ENCODE measurements at regions not wholly inside any gene's neighbourhood (a gene's known extent, or its start where the extent isn't known, plus 50 kb on each side); places are given as distances from the start of the nearest gene placed in this dataset.
"Not testable (repeated sequence)": the region's sequence is repeated elsewhere in the genome, so short reads cannot be mapped to it uniquely, and the experiment has no call there.

DNA sequence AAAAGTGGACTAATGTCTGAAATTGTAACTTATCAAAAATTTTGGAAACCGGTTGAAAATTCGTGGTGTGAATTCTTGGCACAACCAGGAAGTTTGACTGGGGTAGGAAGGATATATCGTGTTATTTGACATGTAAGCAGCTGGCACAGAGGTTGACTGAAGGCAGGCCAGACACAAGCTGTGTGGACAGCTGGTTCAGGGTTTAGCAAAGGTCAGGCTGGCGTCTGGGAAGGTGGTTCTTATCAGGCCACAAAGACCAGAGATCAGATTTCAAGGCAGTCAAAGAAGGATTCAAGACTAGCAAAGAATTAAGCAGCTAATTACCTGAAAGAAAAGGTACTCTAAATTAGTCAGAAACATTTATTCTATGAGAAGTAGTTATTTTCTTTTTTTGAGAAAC is 450.2 kb upstream of the MDGA2 start:
- no peaks in the 10 kb centered on the region for H3K36me3 Mint-ChIP-seq (ENCODE audit: low read depth)
- H3K4me1 Mint-ChIP-seq = no peaks in the 10 kb centered on the region
- ChIA-PET CTCF (no interaction called here), POLR2A (no interaction called here)
- ATAC-seq = no peak
- DNase-seq = no peak
- no peak overlapping the region for H3K4me3 Mint-ChIP-seq
- no peak overlapping the region for H3K27ac Mint-ChIP-seq
- intact Hi-C loops (cut with DNase I, micrococcal nuclease) = no loop called here
- no peaks in the 10 kb centered on the region for H3K27me3 Mint-ChIP-seq
- H3K9me3 Mint-ChIP-seq (ENCODE audit: low read depth) = no peaks in the 10 kb centered on the region

DNA sequence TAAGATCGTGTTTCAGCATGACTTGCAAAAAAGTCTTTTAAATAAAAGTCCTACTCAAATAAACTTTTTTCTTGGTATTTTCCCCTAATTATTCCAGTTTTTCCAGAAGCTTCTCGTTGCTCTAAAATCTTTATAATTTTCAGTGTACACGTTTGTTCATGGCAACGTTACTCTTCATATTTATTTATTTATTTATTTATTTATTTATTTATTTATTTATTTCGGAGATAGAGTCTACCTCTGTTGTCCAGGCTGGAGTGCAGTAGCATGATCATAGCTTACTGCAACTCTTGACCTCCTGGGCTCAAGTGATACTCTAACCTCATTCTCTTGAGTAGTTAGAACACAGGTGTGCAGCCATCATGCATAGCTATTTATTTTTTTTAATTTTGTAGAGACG is 438.3 kb upstream of the MDGA2 start:
- no peaks in the 10 kb centered on the region for H3K9me3 Mint-ChIP-seq (ENCODE audit: low read depth)
- DNase-seq = no peak
- ATAC-seq = no peak
- no peaks in the 10 kb centered on the region for H3K27me3 Mint-ChIP-seq
- no peaks in the 10 kb centered on the region for H3K4me1 Mint-ChIP-seq
- no peak overlapping the region for H3K27ac Mint-ChIP-seq
- intact Hi-C loops (cut with DNase I, micrococcal nuclease) = no loop called here
- no peaks in the 10 kb centered on the region for H3K36me3 Mint-ChIP-seq (ENCODE audit: low read depth)
- ChIA-PET CTCF (no interaction called here), POLR2A (no interaction called here)
- H3K4me3 Mint-ChIP-seq = no peak overlapping the region

DNA sequence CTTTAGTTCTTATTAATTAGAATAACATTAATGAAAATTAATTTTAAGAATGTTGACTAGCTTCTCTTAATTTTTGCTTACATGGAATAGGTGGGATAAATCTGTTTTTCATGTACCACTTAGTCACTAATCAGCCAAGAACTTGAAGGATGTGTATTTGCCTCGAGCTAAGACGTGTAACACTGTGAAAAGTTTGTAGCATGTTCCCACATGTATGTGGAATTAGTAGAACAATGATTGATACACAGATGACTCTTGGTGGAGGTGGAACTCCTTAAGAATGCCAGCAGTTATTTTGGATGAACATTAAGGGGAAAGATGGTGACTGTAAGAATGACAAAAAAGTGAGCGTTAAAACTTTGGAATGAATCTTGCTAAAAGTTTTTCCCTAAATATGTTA is 435.7 kb upstream of the MDGA2 start:
- no peak for ATAC-seq
- CTCF ChIA-PET = no interaction called here

DNA sequence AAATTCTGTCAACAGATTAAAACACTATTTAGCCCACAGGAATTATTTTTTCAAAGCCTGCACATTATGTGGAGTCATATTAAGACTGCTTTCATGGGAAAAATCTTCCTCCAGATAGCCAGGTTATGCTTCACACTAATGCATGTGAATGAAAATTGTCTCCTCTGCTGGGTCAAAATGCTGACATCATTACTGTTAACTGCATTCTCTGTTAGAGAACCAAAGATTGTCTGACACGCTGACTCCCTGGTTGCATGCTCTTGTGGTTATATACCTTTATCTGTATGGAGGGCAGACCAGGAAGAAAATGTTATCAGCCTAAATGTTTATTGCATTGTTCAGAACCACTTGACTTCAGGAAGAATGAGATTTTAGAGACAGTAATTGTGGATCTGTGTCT is 432.2 kb upstream of the MDGA2 start:
- intact Hi-C loops (cut with DNase I, micrococcal nuclease) = no loop called here
- ATAC-seq (no peak), DNase-seq (no peak)
- H3K27ac Mint-ChIP-seq = no peak overlapping the region
- POLR2A ChIA-PET = no interaction called here
- peaks cover 4% of the 10 kb centered on the region for H3K9me3 Mint-ChIP-seq (ENCODE audit: low read depth)
- H3K27me3 Mint-ChIP-seq = no peaks in the 10 kb centered on the region
- no peak overlapping the region for H3K4me3 Mint-ChIP-seq
- CTCF ChIA-PET = no interaction called here
- no peaks in the 10 kb centered on the region for H3K36me3 Mint-ChIP-seq (ENCODE audit: low read depth)
- no peaks in the 10 kb centered on the region for H3K4me1 Mint-ChIP-seq

More for the DNA sequence above, 435.7 kb upstream of the MDGA2 start:
- no peaks in the 10 kb centered on the region for H3K36me3 Mint-ChIP-seq (ENCODE audit: low read depth)
- H3K27me3 Mint-ChIP-seq = no peaks in the 10 kb centered on the region
- H3K27ac Mint-ChIP-seq = no peak overlapping the region
- no peaks in the 10 kb centered on the region for H3K9me3 Mint-ChIP-seq (ENCODE audit: low read depth)
- intact Hi-C loops (cut with DNase I, micrococcal nuclease) = no loop called here
- DNase-seq = no peak
- H3K4me3 Mint-ChIP-seq = no peak overlapping the region
- POLR2A ChIA-PET = no interaction called here
- H3K4me1 Mint-ChIP-seq = no peaks in the 10 kb centered on the region

DNA sequence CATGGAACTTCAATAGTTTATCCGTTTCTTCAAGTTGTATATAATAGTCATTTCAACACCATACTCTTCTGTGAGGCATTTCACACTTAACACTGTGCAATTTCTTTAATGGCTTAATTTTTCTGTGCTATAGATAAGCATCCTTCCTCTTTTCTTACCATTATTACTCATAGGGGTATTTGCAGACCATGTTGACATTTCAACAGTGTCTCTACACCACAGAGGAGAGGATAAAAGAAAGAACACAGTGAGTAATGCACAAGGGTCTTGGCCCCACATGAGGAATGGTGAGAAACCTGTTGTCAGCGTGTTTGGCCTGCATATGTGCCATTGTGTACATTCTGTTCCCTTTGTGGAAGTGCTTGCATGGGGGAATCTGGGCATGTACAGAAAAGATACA is 421.5 kb upstream of the MDGA2 start:
- H3K36me3 Mint-ChIP-seq (ENCODE audit: low read depth) = no peaks in the 10 kb centered on the region
- no peaks in the 10 kb centered on the region for H3K4me1 Mint-ChIP-seq
- DNase-seq (no peak), ATAC-seq (no peak)
- CTCF ChIA-PET = no interaction called here
- no peaks in the 10 kb centered on the region for H3K27me3 Mint-ChIP-seq
- H3K9me3 Mint-ChIP-seq (ENCODE audit: low read depth) = peaks cover 2% of the 10 kb centered on the region
- POLR2A ChIA-PET = no interaction called here
- no peak overlapping the region for H3K27ac Mint-ChIP-seq
- intact Hi-C loops (cut with DNase I, micrococcal nuclease) = no loop called here
- H3K4me3 Mint-ChIP-seq = no peak overlapping the region

DNA sequence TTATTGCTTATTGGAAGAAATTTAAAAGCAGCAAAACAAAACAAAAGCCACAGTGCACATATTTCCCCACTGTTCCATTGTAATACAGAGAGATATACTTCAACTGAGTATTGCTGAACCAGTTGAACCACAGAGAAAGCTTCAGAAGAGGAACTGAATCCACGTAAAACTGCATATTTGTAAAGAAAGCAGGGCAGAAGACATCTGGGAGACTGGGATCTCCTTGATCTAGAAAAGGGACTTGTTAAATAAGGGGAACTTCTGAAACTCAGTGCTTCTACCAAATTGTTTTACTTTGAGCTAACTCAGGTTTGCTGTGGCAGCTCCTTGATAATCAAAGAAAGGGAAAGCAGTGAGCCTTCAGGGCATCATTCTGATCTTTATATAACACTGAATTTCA is 411.1 kb upstream of the MDGA2 start:
- DNase-seq = no peak
- ChIA-PET POLR2A (no interaction called here), CTCF (no interaction called here)
- no peaks in the 10 kb centered on the region for H3K27me3 Mint-ChIP-seq
- H3K4me1 Mint-ChIP-seq = no peaks in the 10 kb centered on the region
- H3K27ac Mint-ChIP-seq = no peak overlapping the region
- no peak overlapping the region for H3K4me3 Mint-ChIP-seq
- intact Hi-C loops (cut with DNase I, micrococcal nuclease) = no loop called here
- H3K36me3 Mint-ChIP-seq (ENCODE audit: low read depth) = no peaks in the 10 kb centered on the region
- peaks cover 2% of the 10 kb centered on the region for H3K9me3 Mint-ChIP-seq (ENCODE audit: low read depth)
- ATAC-seq = no peak

DNA sequence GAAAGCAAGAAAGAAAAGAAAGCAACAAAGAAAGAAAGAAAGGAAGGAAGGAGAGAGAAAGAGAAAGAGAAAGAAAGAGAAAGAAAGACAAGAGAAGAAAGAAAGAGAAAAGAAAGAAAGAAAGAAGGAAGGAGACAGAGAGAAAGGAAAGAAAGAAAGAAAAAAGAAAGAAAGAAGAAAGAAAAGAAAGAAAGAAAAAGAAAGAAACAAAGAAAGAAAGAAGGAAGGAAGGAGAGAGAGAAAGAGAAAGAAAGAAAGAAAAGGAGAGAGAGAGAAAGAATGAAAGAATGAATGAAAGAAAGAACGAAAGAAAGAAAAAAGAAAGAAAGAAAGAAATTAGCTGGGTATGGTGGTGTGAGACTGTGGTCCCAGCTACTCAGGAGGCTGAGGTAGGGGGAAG is 400.1 kb upstream of the MDGA2 start:
- Mint-ChIP-seq H3K27ac (no peak overlapping the region), H3K4me3 (no peak overlapping the region), H3K27me3 (no peaks in the 10 kb centered on the region), H3K36me3 (ENCODE audit: low read depth) (no peaks in the 10 kb centered on the region), H3K9me3 (ENCODE audit: low read depth) (peaks cover 12% of the 10 kb centered on the region), H3K4me1 (no peaks in the 10 kb centered on the region)
- ChIA-PET CTCF (no interaction called here), POLR2A (no interaction called here)
- no peak for ATAC-seq
- no peak for DNase-seq
- intact Hi-C loops (cut with DNase I, micrococcal nuclease) = no loop called here

DNA sequence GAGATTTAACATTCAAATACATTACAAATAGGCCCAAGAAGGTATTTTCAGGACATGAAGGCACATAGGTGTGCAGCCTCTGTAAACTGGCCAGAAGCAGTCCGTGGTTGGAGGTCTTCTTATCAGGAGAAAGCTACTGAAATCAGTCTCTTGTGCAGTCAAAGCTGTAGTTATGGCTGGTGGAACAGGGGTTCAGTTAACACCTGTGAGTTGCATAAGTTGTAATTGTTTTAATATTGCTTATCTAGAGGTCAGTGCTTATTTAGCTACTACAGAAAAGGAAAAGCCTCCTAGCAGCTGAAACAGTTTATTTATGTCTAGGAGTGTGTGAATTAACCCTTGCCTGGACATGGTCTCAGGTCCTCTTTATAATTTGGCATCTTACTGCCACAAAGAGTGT is 377.6 kb upstream of the MDGA2 start:
- intact Hi-C loops (cut with DNase I, micrococcal nuclease) = no loop called here
- H3K27ac Mint-ChIP-seq = no peak overlapping the region
- DNase-seq (no peak), ATAC-seq (no peak)
- H3K36me3 Mint-ChIP-seq (ENCODE audit: low read depth) = no peaks in the 10 kb centered on the region
- peaks cover 9% of the 10 kb centered on the region for H3K9me3 Mint-ChIP-seq (ENCODE audit: low read depth)
- H3K27me3 Mint-ChIP-seq = no peaks in the 10 kb centered on the region
- CTCF ChIA-PET = interaction anchor here (1.4 kb wide), 1 partner anchor 32 kb away, joined by 3 read pairs; no protein-coding TSS in a partner anchor
- POLR2A ChIA-PET = no interaction called here
- no peaks in the 10 kb centered on the region for H3K4me1 Mint-ChIP-seq
- no peak overlapping the region for H3K4me3 Mint-ChIP-seq

DNA sequence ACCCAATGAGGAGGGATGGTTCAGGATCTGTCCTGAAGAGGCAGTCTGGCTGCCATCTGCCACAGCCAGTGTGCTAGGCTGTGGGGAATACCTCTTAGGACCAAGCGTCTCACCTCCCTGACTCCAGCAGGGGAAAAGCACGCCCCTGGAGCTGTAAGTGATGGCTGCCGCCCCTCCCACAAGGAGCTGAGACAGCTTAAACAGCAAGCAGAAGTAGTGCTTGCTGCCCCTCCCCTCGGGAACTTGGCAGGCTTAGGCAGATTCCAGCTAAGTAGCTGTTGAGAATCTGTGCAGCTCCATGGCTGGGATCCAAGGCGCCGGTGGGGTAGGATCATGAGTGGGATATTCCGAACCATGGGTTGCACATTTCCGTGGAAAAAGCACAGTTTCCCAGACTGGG is 360.4 kb upstream of the MDGA2 start:
- H3K9me3 Mint-ChIP-seq (ENCODE audit: low read depth) = peaks cover 31% of the 10 kb centered on the region
- no peak overlapping the region for H3K4me3 Mint-ChIP-seq
- no peaks in the 10 kb centered on the region for H3K36me3 Mint-ChIP-seq (ENCODE audit: low read depth)
- H3K27me3 Mint-ChIP-seq = no peaks in the 10 kb centered on the region
- DNase-seq (no peak), ATAC-seq (no peak)
- no peak overlapping the region for H3K27ac Mint-ChIP-seq
- POLR2A ChIA-PET = no interaction called here
- intact Hi-C loops (cut with DNase I, micrococcal nuclease) = no loop called here
- CTCF ChIA-PET = no interaction called here
- no peaks in the 10 kb centered on the region for H3K4me1 Mint-ChIP-seq

DNA sequence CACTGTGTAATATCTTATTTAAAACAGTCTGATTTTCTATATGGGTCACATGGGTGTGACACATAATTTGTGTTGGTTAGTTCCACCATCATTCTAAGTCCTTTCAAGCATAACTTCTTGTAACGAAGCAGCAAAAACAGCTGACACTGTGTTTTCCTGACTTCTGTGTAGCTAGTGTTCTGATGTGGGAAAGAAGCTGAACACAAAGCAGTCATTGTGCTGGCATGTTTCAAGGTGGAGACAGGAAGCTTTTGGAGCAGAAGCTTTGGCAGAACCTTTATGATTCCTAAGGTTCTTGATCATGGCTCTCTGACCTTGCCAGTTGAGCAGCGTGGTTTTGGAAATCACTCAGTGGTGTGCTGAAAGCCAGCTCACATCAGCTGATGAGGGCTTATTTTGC is 351.7 kb upstream of the MDGA2 start:
- POLR2A ChIA-PET = no interaction called here
- Mint-ChIP-seq H3K4me1 (no peaks in the 10 kb centered on the region), H3K9me3 (ENCODE audit: low read depth) (peaks cover 10% of the 10 kb centered on the region), H3K36me3 (ENCODE audit: low read depth) (no peaks in the 10 kb centered on the region), H3K27ac (no peak overlapping the region), H3K27me3 (no peaks in the 10 kb centered on the region), H3K4me3 (no peak overlapping the region)
- CTCF ChIA-PET = no interaction called here
- DNase-seq (no peak), ATAC-seq (no peak)
- intact Hi-C loops (cut with DNase I, micrococcal nuclease) = no loop called here

DNA sequence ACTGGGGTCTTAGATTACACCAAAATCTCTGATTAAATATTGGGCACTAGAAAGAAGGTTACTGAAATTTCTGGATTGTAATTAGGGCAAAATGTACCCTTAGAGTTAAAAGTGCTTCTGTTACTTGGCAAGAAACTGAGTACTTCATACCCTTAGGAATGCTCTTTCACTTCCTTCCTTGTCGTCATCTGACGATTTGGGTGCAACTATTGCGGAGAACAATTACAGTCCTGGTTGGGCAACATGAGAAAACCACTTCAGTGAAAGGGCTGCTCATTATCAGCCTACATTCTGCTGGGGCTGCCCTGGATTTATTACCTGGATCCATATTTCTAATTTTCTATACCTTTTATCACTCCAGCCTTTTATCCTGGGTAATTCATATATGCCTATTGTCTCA is 348.5 kb upstream of the MDGA2 start:
- DNase-seq (no peak), ATAC-seq (no peak)
- Mint-ChIP-seq H3K4me1 (no peaks in the 10 kb centered on the region), H3K27ac (no peak overlapping the region), H3K36me3 (ENCODE audit: low read depth) (no peaks in the 10 kb centered on the region), H3K9me3 (ENCODE audit: low read depth) (peaks cover 10% of the 10 kb centered on the region), H3K4me3 (no peak overlapping the region), H3K27me3 (no peaks in the 10 kb centered on the region)
- CTCF ChIA-PET = no interaction called here
- intact Hi-C loops (cut with DNase I, micrococcal nuclease) = no loop called here
- POLR2A ChIA-PET = no interaction called here

DNA sequence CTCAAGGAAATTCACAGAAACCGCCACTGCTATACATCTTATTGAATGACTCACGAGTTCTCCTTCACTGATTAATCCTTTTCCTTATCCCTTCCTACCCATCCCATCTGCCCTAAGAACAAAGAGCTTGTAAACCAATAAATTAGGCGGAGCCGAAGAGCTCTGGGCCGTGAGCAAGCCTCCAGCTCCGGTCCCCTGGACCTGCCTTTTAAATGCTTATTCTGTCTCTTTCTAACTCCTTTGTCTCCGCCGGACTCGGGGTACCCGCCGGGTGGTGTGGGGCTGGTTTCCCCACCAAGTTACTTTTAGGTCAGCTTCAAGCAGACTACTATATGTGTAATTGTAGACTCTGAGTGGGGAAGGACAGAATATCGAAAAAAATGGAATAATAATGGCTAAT is 336.1 kb upstream of the MDGA2 start:
- H3K36me3 Mint-ChIP-seq (ENCODE audit: low read depth); H3K9me3 Mint-ChIP-seq (ENCODE audit: low read depth); POLR2A ChIA-PET; H3K4me3 Mint-ChIP-seq; intact Hi-C loops (cut with DNase I, micrococcal nuclease); H3K4me1 Mint-ChIP-seq; CTCF ChIA-PET; H3K27me3 Mint-ChIP-seq; ATAC-seq; H3K27ac Mint-ChIP-seq; DNase-seq: not testable (repeated sequence)

DNA sequence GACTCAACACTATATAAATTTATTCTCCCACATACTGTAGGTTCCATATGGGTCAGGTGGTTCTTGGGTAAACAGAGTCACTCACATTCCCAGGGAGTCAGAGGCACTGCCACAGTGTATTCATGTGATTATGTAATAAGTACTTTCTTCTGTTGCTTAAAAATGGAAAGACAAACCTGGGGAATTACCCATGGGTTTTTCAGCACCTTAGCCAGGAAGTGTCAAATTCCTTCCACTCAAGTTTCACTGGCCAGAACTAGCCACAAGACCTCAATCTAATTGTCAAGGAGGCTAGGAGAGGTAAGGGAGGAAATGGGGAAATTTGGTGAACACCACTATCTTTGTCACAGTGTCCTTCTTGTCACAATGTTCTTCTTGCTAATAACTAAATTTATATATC is 333.2 kb upstream of the MDGA2 start:
- ChIA-PET CTCF (no interaction called here), POLR2A (no interaction called here)
- H3K27me3 Mint-ChIP-seq = no peaks in the 10 kb centered on the region
- no peaks in the 10 kb centered on the region for H3K4me1 Mint-ChIP-seq
- no peak overlapping the region for H3K4me3 Mint-ChIP-seq
- ATAC-seq (no peak), DNase-seq (no peak)
- no peaks in the 10 kb centered on the region for H3K36me3 Mint-ChIP-seq (ENCODE audit: low read depth)
- peaks cover 5% of the 10 kb centered on the region for H3K9me3 Mint-ChIP-seq (ENCODE audit: low read depth)
- intact Hi-C loops (cut with DNase I, micrococcal nuclease) = no loop called here
- H3K27ac Mint-ChIP-seq = no peak overlapping the region
